Calu3 (cell line): ENCODE measurements at regions not wholly inside any gene's neighbourhood (a gene's known extent, or its start where the extent isn't known, plus 50 kb on each side); places are given as distances from the start of the nearest gene placed in this dataset.

Experiments
- BruUV-seq: library from RNA; stranded (reverse); fragments of 400-500 nt; replicated peaks from 2 replicates; lab custom pipeline; 2021; lab: Mats Ljungman, UMichigan
- CTCF ChIA-PET: fragments of 300-600 bp; sonication (Branson Sonifier 250); formaldehyde crosslinking; loops from one replicate; lab custom pipeline; 2022; ENCODE audit warnings: antibody characterized with exemption; lab: Charles Lee
- DNase-seq: peaks from one replicate; pipeline ENCODE4 v3.0.0; 2022
- H3K27ac Mint-ChIP-seq: one replicate; pipeline ENCODE4 v1.8.0; 2022; ENCODE audit warnings: mixed read lengths; ENCODE audit not compliant: unreplicated experiment
- H3K27me3 Mint-ChIP-seq: one replicate; pipeline ENCODE4 v1.8.0; 2022; ENCODE audit warnings: mixed read lengths; ENCODE audit not compliant: unreplicated experiment
- H3K36me3 Mint-ChIP-seq: one replicate; pipeline ENCODE4 v1.8.0; 2022; ENCODE audit warnings: mild to moderate bottlenecking, moderate library complexity, mixed read lengths; ENCODE audit not compliant: insufficient read depth, unreplicated experiment
- H3K4me1 Mint-ChIP-seq: one replicate; pipeline ENCODE4 v1.8.0; 2022; ENCODE audit warnings: mild to moderate bottlenecking, low read depth, mixed read lengths; ENCODE audit not compliant: unreplicated experiment
- H3K4me3 Mint-ChIP-seq: one replicate; pipeline ENCODE4 v1.8.0; 2022; ENCODE audit warnings: mild to moderate bottlenecking, low read depth, moderate library complexity, mixed read lengths; ENCODE audit not compliant: unreplicated experiment
- H3K9me3 Mint-ChIP-seq: one replicate; pipeline ENCODE4 v1.8.0; 2022; ENCODE audit warnings: low read depth, mixed read lengths; ENCODE audit not compliant: unreplicated experiment
- intact Hi-C: fragments of 100-400 bp; cut with micrococcal nuclease; formaldehyde crosslinking; loops from one replicate; pipeline ENCODE4 v1.10.0; 2022; ENCODE audit not compliant: unreplicated experiment
- TF ChIP-seq, protein P1 (sequence below): fragments of 200-600 bp; IDR thresholded peaks from one replicate; pipeline ENCODE4 v1.8.0; 2022; ENCODE audit warnings: antibody characterized with exemption; ENCODE audit not compliant: unreplicated experiment

DNA sequence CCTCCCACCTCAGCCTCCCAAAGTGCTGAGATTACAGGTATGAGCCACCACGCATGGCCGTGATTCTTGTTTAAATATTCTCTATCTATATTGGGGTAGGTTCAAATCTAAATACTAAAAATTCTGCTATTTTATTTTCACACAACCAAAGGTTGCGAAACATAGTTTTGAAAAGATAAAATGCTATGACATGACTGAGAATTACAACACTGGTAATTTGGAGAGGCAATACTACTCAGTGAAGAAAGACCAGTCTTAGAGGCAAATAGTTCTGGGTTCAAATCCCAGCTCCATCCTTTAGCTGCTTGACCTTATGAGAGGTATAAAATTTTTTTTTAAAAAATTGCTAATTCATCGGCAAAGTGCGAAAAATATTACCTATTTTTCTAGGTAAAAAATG lies 137.0 kb upstream of the PREP start:
- DNase-seq, result no peak
- Mint-ChIP-seq H3K27ac (no peak overlapping the region), H3K4me1 (no peaks in the 10 kb centered on the region), H3K36me3 (no peaks in the 10 kb centered on the region), H3K9me3 (no peaks in the 10 kb centered on the region), H3K27me3 (no peaks in the 10 kb centered on the region), H3K4me3 (no peak overlapping the region)
- TF ChIP-seq, protein P1, sequence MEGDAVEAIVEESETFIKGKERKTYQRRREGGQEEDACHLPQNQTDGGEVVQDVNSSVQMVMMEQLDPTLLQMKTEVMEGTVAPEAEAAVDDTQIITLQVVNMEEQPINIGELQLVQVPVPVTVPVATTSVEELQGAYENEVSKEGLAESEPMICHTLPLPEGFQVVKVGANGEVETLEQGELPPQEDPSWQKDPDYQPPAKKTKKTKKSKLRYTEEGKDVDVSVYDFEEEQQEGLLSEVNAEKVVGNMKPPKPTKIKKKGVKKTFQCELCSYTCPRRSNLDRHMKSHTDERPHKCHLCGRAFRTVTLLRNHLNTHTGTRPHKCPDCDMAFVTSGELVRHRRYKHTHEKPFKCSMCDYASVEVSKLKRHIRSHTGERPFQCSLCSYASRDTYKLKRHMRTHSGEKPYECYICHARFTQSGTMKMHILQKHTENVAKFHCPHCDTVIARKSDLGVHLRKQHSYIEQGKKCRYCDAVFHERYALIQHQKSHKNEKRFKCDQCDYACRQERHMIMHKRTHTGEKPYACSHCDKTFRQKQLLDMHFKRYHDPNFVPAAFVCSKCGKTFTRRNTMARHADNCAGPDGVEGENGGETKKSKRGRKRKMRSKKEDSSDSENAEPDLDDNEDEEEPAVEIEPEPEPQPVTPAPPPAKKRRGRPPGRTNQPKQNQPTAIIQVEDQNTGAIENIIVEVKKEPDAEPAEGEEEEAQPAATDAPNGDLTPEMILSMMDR, result no peak
- CTCF ChIA-PET, result no interaction called here
- intact Hi-C loops, result no loop called here
- no TSS peak for BruUV-seq

DNA sequence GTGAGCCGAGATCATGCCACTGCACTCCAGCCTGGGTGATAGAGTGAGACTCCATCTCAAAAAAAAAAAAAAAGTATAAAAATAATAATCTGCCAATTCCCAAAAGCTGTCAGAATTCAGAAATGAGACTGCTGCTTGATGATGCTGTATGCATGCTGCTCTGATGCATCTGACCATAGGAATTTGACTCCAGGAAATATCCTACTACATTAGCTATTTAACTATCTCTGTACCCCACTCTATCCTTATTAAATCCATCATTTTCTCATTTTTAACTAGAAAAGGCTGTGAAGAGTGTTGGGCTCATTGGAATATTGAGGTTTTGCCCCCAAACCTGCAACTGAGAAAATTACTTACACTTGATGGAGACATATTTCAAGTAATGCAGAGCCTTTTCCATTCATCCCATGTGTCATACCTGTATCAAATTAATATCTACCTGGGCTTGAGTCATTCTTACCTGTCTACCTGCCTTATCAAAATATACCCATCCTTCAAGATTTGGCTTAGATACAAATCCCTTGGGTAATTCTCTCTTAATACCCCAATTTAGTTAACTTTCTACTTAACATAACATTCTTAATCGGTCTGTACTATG lies 135.2 kb upstream of the PREP start:
- Mint-ChIP-seq H3K27me3 (no peaks in the 10 kb centered on the region), H3K9me3 (no peaks in the 10 kb centered on the region), H3K4me3 (no peak overlapping the region), H3K4me1 (no peaks in the 10 kb centered on the region), H3K36me3 (no peaks in the 10 kb centered on the region), H3K27ac (no peak overlapping the region)
- CTCF ChIA-PET, result interaction anchor here (0.7 kb wide), 1 partner anchor 29 kb away, joined by 3 read pairs; no protein-coding TSS in a partner anchor
- no TSS peak for BruUV-seq
- intact Hi-C loops, result no loop called here
- DNase-seq, result no peak
- TF ChIP-seq, protein P1, result no peak

DNA sequence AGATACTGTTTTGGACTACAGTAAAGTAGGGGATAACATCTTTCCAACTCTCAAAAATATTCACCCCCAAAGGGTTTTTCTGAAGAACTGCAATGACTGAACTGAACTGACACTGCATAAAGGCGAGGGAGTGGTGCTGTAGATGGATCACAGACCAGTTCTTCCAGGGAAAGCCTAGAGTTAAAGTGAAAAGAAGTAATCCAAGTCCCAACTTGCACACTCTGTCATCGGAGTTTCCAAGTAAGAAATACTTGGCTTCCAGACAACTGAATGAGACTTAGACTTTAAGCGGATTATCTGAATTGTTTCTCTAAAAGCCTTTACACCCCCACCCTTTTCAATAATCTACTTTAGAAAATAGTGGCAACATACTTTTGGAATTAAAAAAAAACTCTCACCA lies 134.1 kb upstream of the PREP start:
- H3K4me3 Mint-ChIP-seq, result no peak overlapping the region
- H3K27me3 Mint-ChIP-seq, result no peaks in the 10 kb centered on the region
- H3K4me1 Mint-ChIP-seq, result no peaks in the 10 kb centered on the region
- H3K9me3 Mint-ChIP-seq, result no peaks in the 10 kb centered on the region
- intact Hi-C loops, result no loop called here
- H3K36me3 Mint-ChIP-seq, result no peaks in the 10 kb centered on the region
- no peak overlapping the region for H3K27ac Mint-ChIP-seq
- BruUV-seq, result no TSS peak
- DNase-seq, result no peak
- CTCF ChIA-PET, result no interaction called here
- TF ChIP-seq, protein P1, result no peak

DNA sequence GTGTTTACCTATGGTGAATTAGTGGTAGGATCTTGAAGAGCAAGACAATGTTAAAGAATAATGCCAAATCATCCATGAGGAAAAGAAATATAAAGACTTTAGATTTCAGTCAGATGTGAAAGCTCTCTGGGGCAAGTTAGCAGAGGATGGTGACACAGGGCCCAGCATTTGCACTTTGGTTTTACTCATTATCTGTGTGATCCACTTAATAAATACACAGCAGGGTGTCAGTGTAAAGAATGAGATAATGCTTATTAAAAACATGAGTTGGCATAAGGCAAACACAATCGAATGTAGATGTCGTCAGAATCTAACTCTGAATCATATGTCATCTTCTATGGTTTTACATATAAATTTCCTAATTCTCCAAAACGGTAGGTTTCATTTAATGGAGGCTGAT lies 130.4 kb upstream of the PREP start:
- Mint-ChIP-seq H3K27ac (no peak overlapping the region), H3K4me1 (no peaks in the 10 kb centered on the region), H3K4me3 (no peak overlapping the region), H3K27me3 (no peaks in the 10 kb centered on the region), H3K36me3 (no peaks in the 10 kb centered on the region), H3K9me3 (no peaks in the 10 kb centered on the region)
- intact Hi-C loops, result no loop called here
- no peak for DNase-seq
- TF ChIP-seq, protein P1, result no peak
- BruUV-seq, result no TSS peak
- CTCF ChIA-PET, result interaction anchor here (0.6 kb wide), 1 partner anchor 1677 kb away, joined by 3 read pairs; no protein-coding TSS in a partner anchor
